Naive thymus-derived CD8-positive, alpha-beta T cell (primary cell): ENCODE measurements at regions not wholly inside any gene's neighbourhood (a gene's known extent, or its start where the extent isn't known, plus 50 kb on each side); places are given as distances from the start of the nearest gene placed in this dataset.

Experiments
- ATAC-seq, 2 donors: fragments of 150-1000 bp; cut with Tn5 transposase in 1 of 2; sonication (Bioruptor Pico), chemical (Tn5 transposase) in 1 of 2; 1 replicate in 1 of 2; 2 replicates in 1 of 2; pipeline ENCODE4 v1.10.0; 2021; ENCODE audit warnings: mild to moderate bottlenecking in 2 of 2, moderate library complexity in 2 of 2
- POLR2A ChIA-PET: fragments of 350-600 bp; sonication (Branson Sonifier 250); formaldehyde crosslinking; loops from one replicate; lab custom pipeline; 2021; ENCODE audit warnings: antibody characterized with exemption; lab: Charles Lee
- DNase-seq, 10 donors: peaks; one replicate each; pipeline versions ENCODE4 v3.0.0 to v3.0.0-alpha.2; 2020 to 2022
- H3K27ac Mint-ChIP-seq, 10 donors: one replicate each; pipeline ENCODE4 v1.8.0; 2020 to 2022; ENCODE audit warnings: mild to moderate bottlenecking in 10 of 10, mixed read lengths in 10 of 10, moderate library complexity in 4 of 10, inconsistent platforms in 1 of 10
- H3K27me3 Mint-ChIP-seq, 5 donors: one replicate each; pipeline ENCODE4 v1.8.0; 2021 to 2022; ENCODE audit warnings: mixed read lengths in 5 of 5
- H3K36me3 Mint-ChIP-seq, 3 donors: one replicate each; pipeline ENCODE4 v1.8.0; 2020 to 2022; ENCODE audit warnings: mixed read lengths in 3 of 3, mild to moderate bottlenecking in 2 of 3, inconsistent platforms in 1 of 3
- H3K4me1 Mint-ChIP-seq, 4 donors: one replicate each; pipeline ENCODE4 v1.8.0; 2021 to 2022; ENCODE audit warnings: mixed read lengths in 4 of 4
- H3K4me3 Mint-ChIP-seq, 10 donors: one replicate each; pipeline ENCODE4 v1.8.0; 2020 to 2022; ENCODE audit warnings: mild to moderate bottlenecking in 10 of 10, mixed read lengths in 10 of 10, moderate library complexity in 6 of 10, inconsistent platforms in 1 of 10
- H3K9me3 Mint-ChIP-seq, 9 donors: one replicate each; pipeline ENCODE4 v1.8.0; 2020 to 2022; ENCODE audit warnings: mixed read lengths in 9 of 9, mild to moderate bottlenecking in 3 of 9, inconsistent platforms in 1 of 9, moderate library complexity in 1 of 9

GRCh38 chr1:239755107-239755912, 336.4 kb upstream of the FMN2 start:
- no peak for DNase-seq
- no peak overlapping the region for H3K4me3 Mint-ChIP-seq
- H3K9me3 Mint-ChIP-seq, result peaks cover 0 to 8% (median 0%) of the 10 kb centered on the region in 9 donors
- no peaks in the 10 kb centered on the region for H3K4me1 Mint-ChIP-seq
- ATAC-seq, result no peak
- POLR2A ChIA-PET, result interaction anchor here (1.0 kb wide), 1 partner anchor 36 kb away, joined by 3 read pairs; no protein-coding TSS in a partner anchor
- peaks cover 0 to 5% (median 2%) of the 10 kb centered on the region in 3 donors for H3K36me3 Mint-ChIP-seq
- H3K27me3 Mint-ChIP-seq, result no peaks in the 10 kb centered on the region
- H3K27ac Mint-ChIP-seq, result no peak overlapping the region

- no peak overlapping the region for H3K27ac Mint-ChIP-seq
- no peak overlapping the region for H3K4me3 Mint-ChIP-seq
- no peak for ATAC-seq
- H3K4me1 Mint-ChIP-seq, result no peaks in the 10 kb centered on the region
- H3K27me3 Mint-ChIP-seq, result no peaks in the 10 kb centered on the region
- H3K9me3 Mint-ChIP-seq, result peaks cover 0 to 5% (median 0%) of the 10 kb centered on the region in 9 donors
- DNase-seq, result no peak
- POLR2A ChIA-PET, result no interaction called here
- peaks cover 0 to 2% (median 0%) of the 10 kb centered on the region in 3 donors for H3K36me3 Mint-ChIP-seq
Observed at GRCh38 chr1:239757716-239758115, 334.0 kb upstream of the FMN2 start.

- no peaks in the 10 kb centered on the region for H3K27me3 Mint-ChIP-seq
- peaks cover 0 to 3% (median 0%) of the 10 kb centered on the region in 9 donors for H3K9me3 Mint-ChIP-seq
- H3K4me3 Mint-ChIP-seq, result no peak overlapping the region
- no peak overlapping the region for H3K27ac Mint-ChIP-seq
- H3K4me1 Mint-ChIP-seq, result no peaks in the 10 kb centered on the region
- no peak for DNase-seq
- POLR2A ChIA-PET, result no interaction called here
- H3K36me3 Mint-ChIP-seq, result no peaks in the 10 kb centered on the region
- no peak for ATAC-seq
Observed at GRCh38 chr1:239758756-239759155, 332.9 kb upstream of the FMN2 start.

GRCh38 chr1:239761509-239761908, 330.2 kb upstream of the FMN2 start:
- no peaks in the 10 kb centered on the region for H3K27me3 Mint-ChIP-seq
- ATAC-seq (no peak), DNase-seq (no peak)
- H3K4me3 Mint-ChIP-seq, result no peak overlapping the region
- H3K27ac Mint-ChIP-seq, result peak overlapping the region in 1 of 10 donors; percentile 35
- no peaks in the 10 kb centered on the region for H3K4me1 Mint-ChIP-seq
- POLR2A ChIA-PET, result no interaction called here
- H3K9me3 Mint-ChIP-seq, result no peaks in the 10 kb centered on the region
- H3K36me3 Mint-ChIP-seq, result no peaks in the 10 kb centered on the region

GRCh38 chr1:239763850-239764249, 327.8 kb upstream of the FMN2 start:
- Mint-ChIP-seq H3K9me3 (no peaks in the 10 kb centered on the region), H3K27ac (no peak overlapping the region), H3K4me3 (no peak overlapping the region), H3K4me1 (no peaks in the 10 kb centered on the region), H3K27me3 (no peaks in the 10 kb centered on the region), H3K36me3 (no peaks in the 10 kb centered on the region)
- POLR2A ChIA-PET, result no interaction called here
- ATAC-seq (no peak), DNase-seq (no peak)

- H3K9me3 Mint-ChIP-seq, result no peaks in the 10 kb centered on the region
- DNase-seq (no peak), ATAC-seq (no peak)
- H3K36me3 Mint-ChIP-seq, result no peaks in the 10 kb centered on the region
- no peak overlapping the region for H3K27ac Mint-ChIP-seq
- no peaks in the 10 kb centered on the region for H3K4me1 Mint-ChIP-seq
- POLR2A ChIA-PET, result no interaction called here
- H3K4me3 Mint-ChIP-seq, result no peak overlapping the region
- no peaks in the 10 kb centered on the region for H3K27me3 Mint-ChIP-seq
Observed at GRCh38 chr1:239764546-239764945, 327.1 kb upstream of the FMN2 start.

- Mint-ChIP-seq H3K4me3 (no peak overlapping the region), H3K36me3 (no peaks in the 10 kb centered on the region), H3K27ac (no peak overlapping the region), H3K9me3 (no peaks in the 10 kb centered on the region), H3K27me3 (no peaks in the 10 kb centered on the region), H3K4me1 (no peaks in the 10 kb centered on the region)
- DNase-seq (no peak), ATAC-seq (no peak)
- POLR2A ChIA-PET, result no interaction called here
Observed at GRCh38 chr1:239765163-239765562, 326.5 kb upstream of the FMN2 start.

GRCh38 chr1:239771550-239771949, 320.1 kb upstream of the FMN2 start:
- POLR2A ChIA-PET, result no interaction called here
- no peak for ATAC-seq
- peaks cover 0 to 4% (median under 1%) of the 10 kb centered on the region in 3 donors for H3K36me3 Mint-ChIP-seq
- DNase-seq, result no peak
- no peaks in the 10 kb centered on the region for H3K4me1 Mint-ChIP-seq
- H3K9me3 Mint-ChIP-seq, result peaks cover 0 to 7% (median 3%) of the 10 kb centered on the region in 9 donors
- no peak overlapping the region for H3K4me3 Mint-ChIP-seq
- no peaks in the 10 kb centered on the region for H3K27me3 Mint-ChIP-seq
- peak overlapping the region in 1 of 10 donors; percentile 22 for H3K27ac Mint-ChIP-seq

- POLR2A ChIA-PET, result no interaction called here
- H3K36me3 Mint-ChIP-seq, result peaks cover 0 to 4% (median 2%) of the 10 kb centered on the region in 3 donors
- ATAC-seq, result no peak
Observed at GRCh38 chr1:239772446-239772845, 319.2 kb upstream of the FMN2 start.

GRCh38 chr1:239775466-239775865, 316.2 kb upstream of the FMN2 start:
- POLR2A ChIA-PET, result no interaction called here
- Mint-ChIP-seq H3K4me1 (no peaks in the 10 kb centered on the region), H3K36me3 (peaks cover 0 to 4% (median 2%) of the 10 kb centered on the region in 3 donors), H3K27ac (peak overlapping the region in 1 of 10 donors; percentile 58), H3K4me3 (no peak overlapping the region), H3K27me3 (no peaks in the 10 kb centered on the region), H3K9me3 (peaks cover 0 to 9% (median 5%) of the 10 kb centered on the region in 9 donors)
- ATAC-seq (no peak), DNase-seq (no peak)

More at GRCh38 chr1:239772446-239772845, 319.2 kb upstream of the FMN2 start:
- no peak for DNase-seq
- no peaks in the 10 kb centered on the region for H3K4me1 Mint-ChIP-seq
- peak overlapping the region in 1 of 10 donors; percentile 4 for H3K27ac Mint-ChIP-seq
- peaks cover 0 to 9% (median 4%) of the 10 kb centered on the region in 9 donors for H3K9me3 Mint-ChIP-seq
- H3K4me3 Mint-ChIP-seq, result no peak overlapping the region
- no peaks in the 10 kb centered on the region for H3K27me3 Mint-ChIP-seq

GRCh38 chr1:239778208-239778813, 313.4 kb upstream of the FMN2 start:
- Mint-ChIP-seq H3K4me3 (no peak overlapping the region), H3K27me3 (no peaks in the 10 kb centered on the region), H3K9me3 (peaks cover 0 to 20% (median 7%) of the 10 kb centered on the region in 9 donors), H3K27ac (no peak overlapping the region), H3K36me3 (peaks cover 0 to 11% (median 5%) of the 10 kb centered on the region in 3 donors), H3K4me1 (no peaks in the 10 kb centered on the region)
- no peak for DNase-seq
- no peak for ATAC-seq
- POLR2A ChIA-PET, result no interaction called here

- Mint-ChIP-seq H3K9me3 (peaks cover 0 to 20% (median 7%) of the 10 kb centered on the region in 9 donors), H3K4me3 (no peak overlapping the region), H3K27ac (no peak overlapping the region), H3K36me3 (peaks cover 0 to 11% (median 7%) of the 10 kb centered on the region in 3 donors), H3K4me1 (no peaks in the 10 kb centered on the region), H3K27me3 (no peaks in the 10 kb centered on the region)
- POLR2A ChIA-PET, result no interaction called here
- no peak for DNase-seq
- no peak for ATAC-seq
Observed at GRCh38 chr1:239779962-239780361, 311.7 kb upstream of the FMN2 start.

GRCh38 chr1:239784896-239785295, 306.8 kb upstream of the FMN2 start:
- H3K9me3 Mint-ChIP-seq, result peaks cover 0 to 23% (median 5%) of the 10 kb centered on the region in 9 donors
- H3K27ac Mint-ChIP-seq, result peak overlapping the region in 2 of 10 donors; percentile 8 to 49
- no peak overlapping the region for H3K4me3 Mint-ChIP-seq
- POLR2A ChIA-PET, result no interaction called here
- no peak for ATAC-seq
- H3K27me3 Mint-ChIP-seq, result no peaks in the 10 kb centered on the region
- H3K4me1 Mint-ChIP-seq, result no peaks in the 10 kb centered on the region
- no peak for DNase-seq
- H3K36me3 Mint-ChIP-seq, result peaks cover 0 to 17% (median 8%) of the 10 kb centered on the region in 3 donors
